ENCODE measurements at regions not wholly inside any gene's neighbourhood (a gene's known extent, or its start where the extent isn't known, plus 50 kb on each side); places are given as distances from the start of the nearest gene placed in this dataset.
"Not testable (repeated sequence)": the region's sequence is repeated elsewhere in the genome, so short reads cannot be mapped to it uniquely, and the experiment has no call there.

GRCh38 chr12:114611145-114612018, 72.6 kb downstream of the TBX3 start:
- ATAC-seq (no peak), DNase-seq (no peak)
- Histone ChIP-seq H3K27me3 (ENCODE audit: control insufficient read depth, insufficient read depth, low read length) (no peaks in the 10 kb centered on the region), H3K9me3 (ENCODE audit: control insufficient read depth, insufficient read depth, low read length) (no peaks in the 10 kb centered on the region), H3K36me3 (ENCODE audit: control insufficient read depth, insufficient read depth, low read length) (no peaks in the 10 kb centered on the region), H3K27ac (ENCODE audit: low read length) (no peak overlapping the region), H3K4me3 (ENCODE audit: low read length) (no peak overlapping the region), H3K4me1 (ENCODE audit: control insufficient read depth, insufficient read depth, low read length) (no peaks in the 10 kb centered on the region)
- H3K4me1 Mint-ChIP-seq: no peaks in the 10 kb centered on the region
- peaks cover 4% of the 10 kb centered on the region in 2 donors for H3K9me3 Mint-ChIP-seq
- WGBS (ENCODE audit: insufficient coverage): 77% methylated on average over 7 of the region's 8 CpGs
- no peak overlapping the region for H3K27ac Mint-ChIP-seq
- no peak overlapping the region for H3K4me3 Mint-ChIP-seq
- TF ChIP-seq CTCF (IDR thresholded peaks at IDR 0.05): no peak
- no peaks in the 10 kb centered on the region for H3K27me3 Mint-ChIP-seq (ENCODE audit: low read depth in 2 of 2)
- H3K36me3 Mint-ChIP-seq: peaks cover 7% of the 10 kb centered on the region
- intact Hi-C loops (cut with micrococcal nuclease): no loop called here

GRCh38 chr12:114608509-114608908, 75.5 kb downstream of the TBX3 start:
- Mint-ChIP-seq H3K4me3 (no peak overlapping the region), H3K27me3 (ENCODE audit: low read depth in 2 of 2) (no peaks in the 10 kb centered on the region), H3K27ac (no peak overlapping the region), H3K9me3 (no peaks in the 10 kb centered on the region), H3K4me1 (no peaks in the 10 kb centered on the region), H3K36me3 (no peaks in the 10 kb centered on the region)
- H3K27ac ChIP-seq (ENCODE audit: low read length): no peak overlapping the region
- 78% methylated on average over 3 of the region's 3 CpGs for WGBS (ENCODE audit: insufficient coverage)
- H3K9me3 ChIP-seq (ENCODE audit: control insufficient read depth, insufficient read depth, low read length): no peaks in the 10 kb centered on the region
- ATAC-seq (no peak), DNase-seq (no peak)
- H3K4me3 ChIP-seq (ENCODE audit: low read length): no peak overlapping the region
- no peaks in the 10 kb centered on the region for H3K4me1 ChIP-seq (ENCODE audit: control insufficient read depth, insufficient read depth, low read length)
- H3K36me3 ChIP-seq (ENCODE audit: control insufficient read depth, insufficient read depth, low read length): no peaks in the 10 kb centered on the region
- no peak for TF ChIP-seq CTCF (IDR thresholded peaks at IDR 0.05)
- intact Hi-C loops (cut with micrococcal nuclease): no loop called here
- no peaks in the 10 kb centered on the region for H3K27me3 ChIP-seq (ENCODE audit: control insufficient read depth, insufficient read depth, low read length)

GRCh38 chr12:114605918-114606317, 78.1 kb downstream of the TBX3 start:
- DNase-seq (no peak), ATAC-seq (no peak)
- Mint-ChIP-seq H3K4me3 (no peak overlapping the region), H3K27ac (no peak overlapping the region), H3K36me3 (no peaks in the 10 kb centered on the region), H3K4me1 (no peaks in the 10 kb centered on the region), H3K27me3 (ENCODE audit: low read depth in 2 of 2) (no peaks in the 10 kb centered on the region), H3K9me3 (peaks cover 3% of the 10 kb centered on the region in 2 donors)
- H3K27ac ChIP-seq (ENCODE audit: low read length): no peak overlapping the region
- H3K4me3 ChIP-seq (ENCODE audit: low read length): no peak overlapping the region
- H3K27me3 ChIP-seq (ENCODE audit: control insufficient read depth, insufficient read depth, low read length): no peaks in the 10 kb centered on the region
- intact Hi-C loops (cut with micrococcal nuclease): no loop called here
- 85% methylated on average over 3 of the region's 3 CpGs for WGBS (ENCODE audit: insufficient coverage)
- no peaks in the 10 kb centered on the region for H3K36me3 ChIP-seq (ENCODE audit: control insufficient read depth, insufficient read depth, low read length)
- H3K9me3 ChIP-seq (ENCODE audit: control insufficient read depth, insufficient read depth, low read length): no peaks in the 10 kb centered on the region
- no peak for TF ChIP-seq CTCF (IDR thresholded peaks at IDR 0.05)
- no peaks in the 10 kb centered on the region for H3K4me1 ChIP-seq (ENCODE audit: control insufficient read depth, insufficient read depth, low read length)

GRCh38 chr12:114604606-114605005, 79.4 kb downstream of the TBX3 start:
- peaks cover 3% of the 10 kb centered on the region in 2 donors for H3K9me3 Mint-ChIP-seq
- 82% methylated on average over 5 of the region's 5 CpGs for WGBS (ENCODE audit: insufficient coverage)
- H3K4me3 Mint-ChIP-seq: no peak overlapping the region
- no peak for TF ChIP-seq CTCF (IDR thresholded peaks at IDR 0.05)
- H3K9me3 ChIP-seq (ENCODE audit: control insufficient read depth, insufficient read depth, low read length): no peaks in the 10 kb centered on the region
- no peaks in the 10 kb centered on the region for H3K36me3 ChIP-seq (ENCODE audit: control insufficient read depth, insufficient read depth, low read length)
- H3K27me3 Mint-ChIP-seq (ENCODE audit: low read depth in 2 of 2): no peaks in the 10 kb centered on the region
- no peaks in the 10 kb centered on the region for H3K4me1 Mint-ChIP-seq
- H3K36me3 Mint-ChIP-seq: no peaks in the 10 kb centered on the region
- H3K27ac Mint-ChIP-seq: no peak overlapping the region
- no peaks in the 10 kb centered on the region for H3K4me1 ChIP-seq (ENCODE audit: control insufficient read depth, insufficient read depth, low read length)
- DNase-seq (no peak), ATAC-seq (no peak)
- H3K4me3 ChIP-seq (ENCODE audit: low read length): no peak overlapping the region
- no peaks in the 10 kb centered on the region for H3K27me3 ChIP-seq (ENCODE audit: control insufficient read depth, insufficient read depth, low read length)
- intact Hi-C loops (cut with micrococcal nuclease): no loop called here
- no peak overlapping the region for H3K27ac ChIP-seq (ENCODE audit: low read length)

- H3K36me3 ChIP-seq (ENCODE audit: control insufficient read depth, insufficient read depth, low read length); DNase-seq; H3K9me3 ChIP-seq (ENCODE audit: control insufficient read depth, insufficient read depth, low read length); H3K4me1 Mint-ChIP-seq; H3K36me3 Mint-ChIP-seq; H3K4me3 Mint-ChIP-seq; intact Hi-C loops (cut with micrococcal nuclease); ATAC-seq; H3K27ac Mint-ChIP-seq; H3K9me3 Mint-ChIP-seq; H3K4me1 ChIP-seq (ENCODE audit: control insufficient read depth, insufficient read depth, low read length); H3K27ac ChIP-seq (ENCODE audit: low read length); H3K27me3 Mint-ChIP-seq (ENCODE audit: low read depth in 2 of 2); H3K27me3 ChIP-seq (ENCODE audit: control insufficient read depth, insufficient read depth, low read length); H3K4me3 ChIP-seq (ENCODE audit: low read length): not testable (repeated sequence)
- 91% methylated on average over 2 of the region's 2 CpGs for WGBS (ENCODE audit: insufficient coverage)
Observed at GRCh38 chr12:114600584-114600983, 83.4 kb downstream of the TBX3 start.
